OCI-LY1 (cell line): ENCODE measurements at regions not wholly inside any gene's neighbourhood (a gene's known extent, or its start where the extent isn't known, plus 50 kb on each side); places are given as distances from the start of the nearest gene placed in this dataset.

Experiments used
- EZH2 ChIP-seq: fragments of 200-600 bp; sonication (generic), shearing (Covaris generic); IDR thresholded peaks from 2 replicates; pipeline ENCODE4 v1.8.0; 2017; ENCODE audit warnings: borderline replicate concordance, mixed run types, mild to moderate bottlenecking, antibody characterized with exemption, low read length, moderate library complexity, mixed read lengths
- TF ChIP-seq, protein P1 (sequence below): fragments of 200-600 bp; sonication (generic), shearing (Covaris generic); IDR thresholded peaks from 2 replicates; pipeline ENCODE4 v1.5.1; 2017; ENCODE audit warnings: mild to moderate bottlenecking, antibody characterized with exemption, low read length, moderate library complexity, mixed read lengths

DNA sequence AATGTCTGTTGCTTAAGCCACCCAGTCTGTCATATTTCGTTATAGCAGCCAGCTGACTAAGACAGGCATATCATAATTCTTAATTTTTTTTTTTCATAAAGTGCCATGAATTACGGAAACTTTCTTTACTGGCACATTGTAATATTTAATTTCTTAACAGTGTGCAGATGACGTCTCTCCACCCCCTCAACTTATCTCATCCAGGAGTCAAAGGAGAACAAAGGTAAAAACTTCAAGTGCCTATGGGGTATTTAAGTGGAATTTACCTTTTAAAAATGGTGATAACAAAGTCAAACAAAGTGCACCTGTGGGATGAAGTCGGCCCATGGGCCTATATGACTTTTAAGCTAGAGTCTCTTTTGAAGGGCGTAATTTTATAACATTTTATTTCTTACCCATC is 539.4 kb downstream of the CDH9 start:
- TF ChIP-seq, protein P1, sequence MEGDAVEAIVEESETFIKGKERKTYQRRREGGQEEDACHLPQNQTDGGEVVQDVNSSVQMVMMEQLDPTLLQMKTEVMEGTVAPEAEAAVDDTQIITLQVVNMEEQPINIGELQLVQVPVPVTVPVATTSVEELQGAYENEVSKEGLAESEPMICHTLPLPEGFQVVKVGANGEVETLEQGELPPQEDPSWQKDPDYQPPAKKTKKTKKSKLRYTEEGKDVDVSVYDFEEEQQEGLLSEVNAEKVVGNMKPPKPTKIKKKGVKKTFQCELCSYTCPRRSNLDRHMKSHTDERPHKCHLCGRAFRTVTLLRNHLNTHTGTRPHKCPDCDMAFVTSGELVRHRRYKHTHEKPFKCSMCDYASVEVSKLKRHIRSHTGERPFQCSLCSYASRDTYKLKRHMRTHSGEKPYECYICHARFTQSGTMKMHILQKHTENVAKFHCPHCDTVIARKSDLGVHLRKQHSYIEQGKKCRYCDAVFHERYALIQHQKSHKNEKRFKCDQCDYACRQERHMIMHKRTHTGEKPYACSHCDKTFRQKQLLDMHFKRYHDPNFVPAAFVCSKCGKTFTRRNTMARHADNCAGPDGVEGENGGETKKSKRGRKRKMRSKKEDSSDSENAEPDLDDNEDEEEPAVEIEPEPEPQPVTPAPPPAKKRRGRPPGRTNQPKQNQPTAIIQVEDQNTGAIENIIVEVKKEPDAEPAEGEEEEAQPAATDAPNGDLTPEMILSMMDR, result no peak
- TF ChIP-seq EZH2, result no peak
